Thymus (tissue), 11 donors: ENCODE measurements at regions not wholly inside any gene's neighbourhood (a gene's known extent, or its start where the extent isn't known, plus 50 kb on each side); places are given as distances from the start of the nearest gene placed in this dataset.

ENCODE experiments used
- DNase-seq, 9 donors: peaks; one replicate each; pipeline ENCODE4 v3.0.0-alpha.2; 2013; ENCODE audit warnings: low spot score in 9 of 9, low read depth in 6 of 9, missing footprints in 1 of 9
- H3K27ac ChIP-seq, 2 donors: one replicate each; pipeline ENCODE4 v1.5.1; 2013; ENCODE audit warnings: control low read depth in 1 of 2, low read depth in 1 of 2, low read length in 1 of 2, mild to moderate bottlenecking in 1 of 2, moderate library complexity in 1 of 2
- H3K27me3 ChIP-seq, 2 donors: one replicate each; pipeline ENCODE4 v1.5.1; 2013; ENCODE audit warnings: low read length in 1 of 2; ENCODE audit not compliant: control insufficient read depth in 2 of 2, insufficient read depth in 1 of 2
- H3K36me3 ChIP-seq, 2 donors: one replicate each; pipeline ENCODE4 v1.5.1; 2013; ENCODE audit warnings: low read length in 1 of 2, mild to moderate bottlenecking in 1 of 2, moderate library complexity in 1 of 2; ENCODE audit not compliant: control insufficient read depth in 2 of 2, insufficient read depth in 2 of 2
- H3K4me1 ChIP-seq, 2 donors: one replicate each; pipeline ENCODE4 v1.5.1; 2013; ENCODE audit warnings: low read length in 2 of 2; ENCODE audit not compliant: control insufficient read depth in 2 of 2, insufficient read depth in 2 of 2
- H3K4me3 ChIP-seq, 2 donors: one replicate each; pipeline ENCODE4 v1.5.1; 2013; ENCODE audit warnings: low read length in 2 of 2, control low read depth in 1 of 2, mild to moderate bottlenecking in 1 of 2
- H3K9me3 ChIP-seq, 2 donors: one replicate each; pipeline ENCODE4 v1.5.1; 2013; ENCODE audit warnings: low read length in 1 of 2, mild to moderate bottlenecking in 1 of 2; ENCODE audit not compliant: control insufficient read depth in 2 of 2, insufficient read depth in 1 of 2
- WGBS: extraction: QIAGEN DNeasy Blood & Tissue Kit; methylation state at CpG from one replicate; pipeline ENCODE4 v1.1.7; 2013; 5-methylcytosine and 5-hydroxymethylcytosine counted together
- donor health status: healthy.

GRCh38 chr16:5900046-5900445 lies 802.5 kb upstream of the EEF2KMT start:
- no peaks in the 10 kb centered on the region for H3K9me3 ChIP-seq
- H3K4me1 ChIP-seq, result no peaks in the 10 kb centered on the region
- DNase-seq, result no peak
- H3K27ac ChIP-seq, result no peak overlapping the region
- no peaks in the 10 kb centered on the region for H3K27me3 ChIP-seq
- 82% methylated on average over 2 of the region's 2 CpGs for WGBS
- H3K4me3 ChIP-seq, result no peak overlapping the region
- no peaks in the 10 kb centered on the region for H3K36me3 ChIP-seq

GRCh38 chr16:5895976-5896375 lies 798.4 kb upstream of the EEF2KMT start:
- no peaks in the 10 kb centered on the region for H3K27me3 ChIP-seq
- H3K36me3 ChIP-seq, result no peaks in the 10 kb centered on the region
- no peak for DNase-seq
- no peaks in the 10 kb centered on the region for H3K4me1 ChIP-seq
- WGBS, result 30% methylated on average over 5 of the region's 5 CpGs
- no peaks in the 10 kb centered on the region for H3K9me3 ChIP-seq
- H3K4me3 ChIP-seq, result no peak overlapping the region
- no peak overlapping the region for H3K27ac ChIP-seq

- 90% methylated on average over 4 of the region's 4 CpGs for WGBS
- H3K27ac ChIP-seq, result no peak overlapping the region
- no peaks in the 10 kb centered on the region for H3K27me3 ChIP-seq
Measured at GRCh38 chr16:5895137-5895536, 797.5 kb upstream of the EEF2KMT start.

GRCh38 chr16:5891296-5891695 lies 793.7 kb upstream of the EEF2KMT start:
- 87% methylated on average over 7 of the region's 7 CpGs for WGBS
- Histone ChIP-seq H3K27ac (no peak overlapping the region), H3K4me1 (no peaks in the 10 kb centered on the region), H3K9me3 (no peaks in the 10 kb centered on the region), H3K27me3 (no peaks in the 10 kb centered on the region), H3K36me3 (no peaks in the 10 kb centered on the region), H3K4me3 (no peak overlapping the region)
- no peak for DNase-seq

More at GRCh38 chr16:5895137-5895536, 797.5 kb upstream of the EEF2KMT start:
- no peaks in the 10 kb centered on the region for H3K4me1 ChIP-seq
- no peaks in the 10 kb centered on the region for H3K36me3 ChIP-seq
- H3K9me3 ChIP-seq, result no peaks in the 10 kb centered on the region
- DNase-seq, result no peak
- H3K4me3 ChIP-seq, result no peak overlapping the region

GRCh38 chr16:5885521-5885920 lies 787.9 kb upstream of the EEF2KMT start:
- H3K27ac ChIP-seq, result no peak overlapping the region
- WGBS, result 83% methylated on average over 6 of the region's 6 CpGs
- H3K4me3 ChIP-seq, result no peak overlapping the region
- no peaks in the 10 kb centered on the region for H3K4me1 ChIP-seq
- no peak for DNase-seq
- H3K27me3 ChIP-seq, result no peaks in the 10 kb centered on the region
- no peaks in the 10 kb centered on the region for H3K9me3 ChIP-seq
- H3K36me3 ChIP-seq, result no peaks in the 10 kb centered on the region

- WGBS, result 67% methylated on average over 5 of the region's 5 CpGs
- Histone ChIP-seq H3K27ac (no peak overlapping the region), H3K4me1 (no peaks in the 10 kb centered on the region), H3K27me3 (no peaks in the 10 kb centered on the region), H3K9me3 (no peaks in the 10 kb centered on the region), H3K4me3 (no peak overlapping the region), H3K36me3 (no peaks in the 10 kb centered on the region)
- no peak for DNase-seq
Measured at GRCh38 chr16:5884996-5885395, 787.4 kb upstream of the EEF2KMT start.

GRCh38 chr16:5884339-5884738 lies 786.7 kb upstream of the EEF2KMT start:
- H3K4me1 ChIP-seq, result no peaks in the 10 kb centered on the region
- no peak for DNase-seq
- no peak overlapping the region for H3K4me3 ChIP-seq
- no peaks in the 10 kb centered on the region for H3K27me3 ChIP-seq
- 82% methylated on average over 8 of the region's 8 CpGs for WGBS
- H3K27ac ChIP-seq, result no peak overlapping the region
- H3K36me3 ChIP-seq, result no peaks in the 10 kb centered on the region
- H3K9me3 ChIP-seq, result no peaks in the 10 kb centered on the region

- WGBS, result 95% methylated on average over 3 of the region's 3 CpGs
- no peaks in the 10 kb centered on the region for H3K27me3 ChIP-seq
- no peak for DNase-seq
- H3K27ac ChIP-seq, result no peak overlapping the region
- no peak overlapping the region for H3K4me3 ChIP-seq
- H3K9me3 ChIP-seq, result no peaks in the 10 kb centered on the region
- no peaks in the 10 kb centered on the region for H3K36me3 ChIP-seq
- H3K4me1 ChIP-seq, result no peaks in the 10 kb centered on the region
Measured at GRCh38 chr16:5882087-5882640, 784.6 kb upstream of the EEF2KMT start.

- no peaks in the 10 kb centered on the region for H3K4me1 ChIP-seq
- H3K9me3 ChIP-seq, result no peaks in the 10 kb centered on the region
- DNase-seq, result no peak
- no peak overlapping the region for H3K4me3 ChIP-seq
- H3K36me3 ChIP-seq, result no peaks in the 10 kb centered on the region
- H3K27me3 ChIP-seq, result no peaks in the 10 kb centered on the region
- WGBS, result 91% methylated on average over 5 of the region's 5 CpGs
- H3K27ac ChIP-seq, result no peak overlapping the region
Measured at GRCh38 chr16:5875416-5875815, 777.8 kb upstream of the EEF2KMT start.

- Histone ChIP-seq H3K4me1 (no peaks in the 10 kb centered on the region), H3K4me3 (no peak overlapping the region), H3K27me3 (no peaks in the 10 kb centered on the region), H3K36me3 (no peaks in the 10 kb centered on the region), H3K9me3 (no peaks in the 10 kb centered on the region), H3K27ac (no peak overlapping the region)
- DNase-seq, result no peak
- 96% methylated on average over 4 of the region's 4 CpGs for WGBS
Measured at GRCh38 chr16:5874899-5875298, 777.3 kb upstream of the EEF2KMT start.
